ENCODE measurements at regions not wholly inside any gene's neighbourhood (a gene's known extent, or its start where the extent isn't known, plus 50 kb on each side); places are given as distances from the start of the nearest gene placed in this dataset.

GRCh38 chr1:34655875-34656240 is 99.0 kb upstream of the GJB5 start:
- intact Hi-C loops (cut with DNase I): no loop called here
- TF ChIP-seq CTCF (IDR thresholded peaks at IDR 0.05): no peak
- Histone ChIP-seq H3K27me3 (no peaks in the 10 kb centered on the region), H3K36me3 (no peaks in the 10 kb centered on the region), H3K4me1 (no peaks in the 10 kb centered on the region), H3K9me3 (no peaks in the 10 kb centered on the region), H3K4me3 (no peak overlapping the region), H3K27ac (no peak overlapping the region), H3K9ac (ENCODE audit: low read depth in 2 of 2, low read length in 2 of 2) (no peak overlapping the region)
- DNase-seq: no peak

- no peaks in the 10 kb centered on the region for H3K36me3 ChIP-seq
- H3K27ac ChIP-seq: no peak overlapping the region
- no peak for DNase-seq
- no peak overlapping the region for H3K4me3 ChIP-seq
- H3K9me3 ChIP-seq: no peaks in the 10 kb centered on the region
- no peaks in the 10 kb centered on the region for H3K27me3 ChIP-seq
- no peak for TF ChIP-seq CTCF (IDR thresholded peaks at IDR 0.05)
- no peak overlapping the region for H3K9ac ChIP-seq (ENCODE audit: low read depth in 2 of 2, low read length in 2 of 2)
- H3K4me1 ChIP-seq: no peaks in the 10 kb centered on the region
- intact Hi-C loops (cut with DNase I): no loop called here
Observed at GRCh38 chr1:34656299-34656698, 98.5 kb upstream of the GJB5 start.

- Histone ChIP-seq H3K27ac (no peak overlapping the region), H3K27me3 (no peaks in the 10 kb centered on the region), H3K36me3 (no peaks in the 10 kb centered on the region), H3K9ac (ENCODE audit: low read depth in 2 of 2, low read length in 2 of 2) (no peak overlapping the region), H3K4me3 (no peak overlapping the region), H3K4me1 (no peaks in the 10 kb centered on the region), H3K9me3 (no peaks in the 10 kb centered on the region)
- intact Hi-C loops (cut with DNase I): no loop called here
- TF ChIP-seq CTCF (IDR thresholded peaks at IDR 0.05): no peak
- DNase-seq: no peak
Observed at GRCh38 chr1:34656731-34657130, 98.1 kb upstream of the GJB5 start.

GRCh38 chr1:34657266-34657665 is 97.6 kb upstream of the GJB5 start:
- Histone ChIP-seq H3K27ac (no peak overlapping the region), H3K9ac (ENCODE audit: low read depth in 2 of 2, low read length in 2 of 2) (no peak overlapping the region), H3K4me3 (no peak overlapping the region), H3K4me1 (no peaks in the 10 kb centered on the region), H3K36me3 (no peaks in the 10 kb centered on the region), H3K27me3 (no peaks in the 10 kb centered on the region), H3K9me3 (no peaks in the 10 kb centered on the region)
- intact Hi-C loops (cut with DNase I): no loop called here
- no peak for TF ChIP-seq CTCF (IDR thresholded peaks at IDR 0.05)
- no peak for DNase-seq

GRCh38 chr1:34657849-34658248 is 97.0 kb upstream of the GJB5 start:
- no peak overlapping the region for H3K27ac ChIP-seq
- H3K4me1 ChIP-seq: no peaks in the 10 kb centered on the region
- H3K9ac ChIP-seq (ENCODE audit: low read depth in 2 of 2, low read length in 2 of 2): no peak overlapping the region
- H3K36me3 ChIP-seq: no peaks in the 10 kb centered on the region
- no peaks in the 10 kb centered on the region for H3K27me3 ChIP-seq
- TF ChIP-seq CTCF (IDR thresholded peaks at IDR 0.05): no peak
- DNase-seq: no peak
- intact Hi-C loops (cut with DNase I): no loop called here
- H3K9me3 ChIP-seq: no peaks in the 10 kb centered on the region
- no peak overlapping the region for H3K4me3 ChIP-seq

- DNase-seq: no peak
- H3K9me3 ChIP-seq: no peaks in the 10 kb centered on the region
- TF ChIP-seq CTCF (IDR thresholded peaks at IDR 0.05): no peak
- H3K4me1 ChIP-seq: no peaks in the 10 kb centered on the region
- no peak overlapping the region for H3K9ac ChIP-seq (ENCODE audit: low read depth in 2 of 2, low read length in 2 of 2)
- no peaks in the 10 kb centered on the region for H3K36me3 ChIP-seq
- no peaks in the 10 kb centered on the region for H3K27me3 ChIP-seq
- H3K27ac ChIP-seq: no peak overlapping the region
- no peak overlapping the region for H3K4me3 ChIP-seq
- intact Hi-C loops (cut with DNase I): no loop called here
Observed at GRCh38 chr1:34663031-34663430, 91.8 kb upstream of the GJB5 start.
